Left ventricle myocardium inferior (tissue), 1 donor: ENCODE measurements at regions not wholly inside any gene's neighbourhood (a gene's known extent, or its start where the extent isn't known, plus 50 kb on each side); places are given as distances from the start of the nearest gene placed in this dataset.

Experiments used
- DNase-seq: peaks from one replicate; pipeline ENCODE4 v3.0.0-alpha.2; 2020
- H3K27ac ChIP-seq: fragments of 200-600 bp; replicated peaks from 2 replicates; pipeline ENCODE4 v1.8.0; 2021
- H3K27me3 ChIP-seq: fragments of 200-600 bp; 2 replicates; pipeline ENCODE4 v1.8.0; 2021; ENCODE audit warnings: low read depth
- H3K36me3 ChIP-seq: fragments of 200-600 bp; 2 replicates; pipeline ENCODE4 v1.8.0; 2021
- H3K4me1 ChIP-seq: fragments of 200-600 bp; 2 replicates; pipeline ENCODE4 v1.8.0; 2021
- H3K4me3 ChIP-seq: fragments of 200-600 bp; 2 replicates; pipeline ENCODE4 v1.8.0; 2021; ENCODE audit warnings: mild to moderate bottlenecking, moderate library complexity
- H3K9me3 ChIP-seq: fragments of 200-600 bp; replicated peaks from 2 replicates; pipeline ENCODE4 v1.8.0; 2021
- intact Hi-C: fragments of 100-400 bp; cut with micrococcal nuclease; formaldehyde crosslinking; loops from one replicate; pipeline ENCODE4 v1.11.0; 2022
- TF ChIP-seq, protein P1 (sequence below): fragments of 200-600 bp; IDR thresholded peaks from 2 replicates; pipeline ENCODE4 v1.8.0; 2021; ENCODE audit warnings: antibody characterized with exemption, mild to moderate bottlenecking, borderline replicate concordance
- donor health status: DM: no; HTN: yes; CAD: no; lungs with severe emphysema.

DNA sequence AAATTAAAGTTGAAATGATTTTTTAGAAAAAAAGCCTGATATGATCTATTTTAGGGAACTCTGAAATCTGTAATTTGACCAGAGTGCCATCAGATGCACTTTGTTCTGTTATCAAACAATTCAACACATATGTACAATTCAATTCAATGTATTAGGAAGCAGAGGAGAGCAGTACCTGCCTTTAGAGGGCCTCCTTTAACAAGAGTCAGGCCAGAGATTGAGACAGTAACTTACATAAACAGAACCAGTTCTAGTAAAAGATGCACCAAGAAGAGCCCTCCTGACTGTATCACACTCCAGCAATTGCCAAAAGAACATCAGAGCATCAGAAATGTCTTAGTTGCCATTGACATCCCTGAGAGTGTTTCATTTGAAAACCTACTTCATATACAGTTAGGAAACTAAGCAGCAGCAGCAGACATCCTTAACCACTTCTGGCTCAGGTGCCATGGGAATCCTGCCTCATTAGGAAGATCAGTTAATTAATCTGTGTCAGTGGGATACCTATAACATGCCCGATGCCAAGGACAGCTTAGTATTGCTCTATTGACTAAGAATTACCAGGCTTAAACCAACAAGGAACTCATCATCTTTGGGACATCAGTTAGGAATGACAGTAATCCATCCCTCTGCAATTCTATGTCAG is 1222.6 kb upstream of the LRRN3 start:
- Histone ChIP-seq H3K4me1 (no peaks in the 10 kb centered on the region), H3K27me3 (no peaks in the 10 kb centered on the region), H3K4me3 (no peak overlapping the region), H3K27ac (no peak overlapping the region), H3K9me3 (no peaks in the 10 kb centered on the region), H3K36me3 (no peaks in the 10 kb centered on the region)
- DNase-seq: no peak
- intact Hi-C loops: no loop called here
- TF ChIP-seq, protein P1, sequence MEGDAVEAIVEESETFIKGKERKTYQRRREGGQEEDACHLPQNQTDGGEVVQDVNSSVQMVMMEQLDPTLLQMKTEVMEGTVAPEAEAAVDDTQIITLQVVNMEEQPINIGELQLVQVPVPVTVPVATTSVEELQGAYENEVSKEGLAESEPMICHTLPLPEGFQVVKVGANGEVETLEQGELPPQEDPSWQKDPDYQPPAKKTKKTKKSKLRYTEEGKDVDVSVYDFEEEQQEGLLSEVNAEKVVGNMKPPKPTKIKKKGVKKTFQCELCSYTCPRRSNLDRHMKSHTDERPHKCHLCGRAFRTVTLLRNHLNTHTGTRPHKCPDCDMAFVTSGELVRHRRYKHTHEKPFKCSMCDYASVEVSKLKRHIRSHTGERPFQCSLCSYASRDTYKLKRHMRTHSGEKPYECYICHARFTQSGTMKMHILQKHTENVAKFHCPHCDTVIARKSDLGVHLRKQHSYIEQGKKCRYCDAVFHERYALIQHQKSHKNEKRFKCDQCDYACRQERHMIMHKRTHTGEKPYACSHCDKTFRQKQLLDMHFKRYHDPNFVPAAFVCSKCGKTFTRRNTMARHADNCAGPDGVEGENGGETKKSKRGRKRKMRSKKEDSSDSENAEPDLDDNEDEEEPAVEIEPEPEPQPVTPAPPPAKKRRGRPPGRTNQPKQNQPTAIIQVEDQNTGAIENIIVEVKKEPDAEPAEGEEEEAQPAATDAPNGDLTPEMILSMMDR: no peak

GRCh38 chr7:109873296-109873695 is 1217.6 kb upstream of the LRRN3 start:
- Histone ChIP-seq H3K4me3 (no peak overlapping the region), H3K36me3 (no peaks in the 10 kb centered on the region), H3K27ac (no peak overlapping the region), H3K27me3 (no peaks in the 10 kb centered on the region), H3K4me1 (no peaks in the 10 kb centered on the region), H3K9me3 (no peaks in the 10 kb centered on the region)
- DNase-seq: no peak
- intact Hi-C loops: no loop called here
- TF ChIP-seq, protein P1: no peak

- H3K36me3 ChIP-seq: no peaks in the 10 kb centered on the region
- TF ChIP-seq, protein P1: no peak
- H3K4me3 ChIP-seq: no peak overlapping the region
- intact Hi-C loops: no loop called here
- H3K27me3 ChIP-seq: no peaks in the 10 kb centered on the region
- no peak for DNase-seq
- H3K9me3 ChIP-seq: no peaks in the 10 kb centered on the region
- no peak overlapping the region for H3K27ac ChIP-seq
- no peaks in the 10 kb centered on the region for H3K4me1 ChIP-seq
These were observed 1211.6 kb upstream of the LRRN3 start for GRCh38 chr7:109879287-109879828.

- H3K27me3 ChIP-seq: no peaks in the 10 kb centered on the region
- no peaks in the 10 kb centered on the region for H3K36me3 ChIP-seq
- no peak overlapping the region for H3K4me3 ChIP-seq
- no peak for DNase-seq
- TF ChIP-seq, protein P1: no peak
- no peak overlapping the region for H3K27ac ChIP-seq
- no peaks in the 10 kb centered on the region for H3K9me3 ChIP-seq
- intact Hi-C loops: no loop called here
- H3K4me1 ChIP-seq: no peaks in the 10 kb centered on the region
These were observed 1200.3 kb upstream of the LRRN3 start for GRCh38 chr7:109890622-109891021.

DNA sequence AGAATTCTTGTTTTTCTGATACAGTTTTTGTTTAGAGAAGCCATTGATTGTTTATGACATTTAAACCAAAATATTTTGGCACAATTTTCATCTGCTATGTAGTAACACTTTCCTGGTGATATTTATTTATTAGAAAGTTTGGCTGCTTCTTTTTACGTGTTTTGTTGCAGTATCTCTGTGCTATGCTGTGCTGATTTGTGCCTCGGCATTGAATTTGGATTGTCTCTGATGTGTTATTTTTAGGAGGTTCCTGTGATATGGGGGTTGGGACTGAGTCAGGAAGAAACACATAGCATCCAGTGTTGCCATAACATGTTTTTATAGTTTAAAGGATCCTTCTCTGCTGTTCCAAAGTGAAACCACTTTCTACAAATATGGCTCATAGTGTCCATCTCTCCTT is 1197.7 kb upstream of the LRRN3 start:
- DNase-seq: no peak
- H3K4me1 ChIP-seq: no peaks in the 10 kb centered on the region
- H3K27ac ChIP-seq: no peak overlapping the region
- no peaks in the 10 kb centered on the region for H3K36me3 ChIP-seq
- peak overlapping the region; percentile 16 for H3K4me3 ChIP-seq
- intact Hi-C loops: no loop called here
- H3K27me3 ChIP-seq: no peaks in the 10 kb centered on the region
- TF ChIP-seq, protein P1: no peak
- H3K9me3 ChIP-seq: no peaks in the 10 kb centered on the region
